Pancreas (tissue), 10 donors: ENCODE measurements at regions not wholly inside any gene's neighbourhood (a gene's known extent, or its start where the extent isn't known, plus 50 kb on each side); places are given as distances from the start of the nearest gene placed in this dataset.

Experiments used
- ATAC-seq, 4 donors: fragments of 200-7000 bp; cut with Tn5 transposase; one replicate each; pipeline versions ENCODE4 v1.8.0 to v1.9.1; 2020; ENCODE audit warnings: mild to moderate bottlenecking in 4 of 4, moderate library complexity in 4 of 4
- DNase-seq, 6 donors: peaks; one replicate each; pipeline ENCODE4 v3.0.0-alpha.2; 2020
- FAIRE-seq: peaks from 2 replicates; lab custom pipeline; 2012; peaks lifted over from hg19 to GRCh38; lab: Jason Lieb, UNC
- H3K27ac ChIP-seq, 4 donors: fragments of 200-600 bp; sonication (generic); 1 replicate in 3 of 4; 2 replicates in 1 of 4; pipeline versions ENCODE4 v1.5.0 to v1.8.0; 2020
- H3K27me3 ChIP-seq, 4 donors: fragments of 200-600 bp; one replicate each; pipeline ENCODE4 v1.8.0; 2021
- H3K36me3 ChIP-seq, 3 donors: fragments of 200-600 bp; sonication (generic) in 1 of 3; one replicate each; pipeline versions ENCODE4 v1.5.0 to v1.8.0; 2020 to 2021
- H3K4me1 ChIP-seq, 3 donors: fragments of 200-600 bp; one replicate each; pipeline ENCODE4 v1.8.0; 2021
- H3K4me3 ChIP-seq, 4 donors: fragments of 200-600 bp; sonication (generic) in 2 of 4; one replicate each; pipeline versions ENCODE4 v1.5.0 to v1.8.0; 2020 to 2021
- H3K9me3 ChIP-seq, 4 donors: fragments of 200-600 bp; one replicate each; pipeline ENCODE4 v1.8.0; 2021
- WGBS, 2 donors: extraction: QIAGEN DNeasy Blood & Tissue Kit; methylation state at CpG; one replicate each; pipeline ENCODE4 v1.1.7; 2013; 5-methylcytosine and 5-hydroxymethylcytosine counted together
- intact Hi-C, 3 donors: fragments of 100-400 bp; cut with DNase I; formaldehyde crosslinking; loops; one replicate each; pipeline versions ENCODE4 v1.11.1 to v1.14.2; 2022
- TF ChIP-seq, protein P1 (sequence below), 4 donors: fragments of 200-600 bp; sonication (generic) in 3 of 4; IDR thresholded peaks; one replicate each; pipeline versions ENCODE4 v1.5.0 to v1.8.0; 2021; ENCODE audit warnings: antibody characterized with exemption in 4 of 4
- donor health status: healthy with polysubstance abuse.
- donor health status: DM: no; HTN: no; CAD: no; lungs with moderate emphysema.
- donor health status: DM: no; HTN: no; CAD: no.
- donor health status: control.
- donor health status: control.
- donor health status: Bipolar disorder and iron deficiency.
- donor health status: DM: yes; HTN: yes; CAD: no.
- donor health status: DM: no; HTN: no; CAD: no.
- donor health status: DM: no; HTN: no; CAD: no.
- donor health status: DM: yes; HTN: yes; CAD: no.

DNA sequence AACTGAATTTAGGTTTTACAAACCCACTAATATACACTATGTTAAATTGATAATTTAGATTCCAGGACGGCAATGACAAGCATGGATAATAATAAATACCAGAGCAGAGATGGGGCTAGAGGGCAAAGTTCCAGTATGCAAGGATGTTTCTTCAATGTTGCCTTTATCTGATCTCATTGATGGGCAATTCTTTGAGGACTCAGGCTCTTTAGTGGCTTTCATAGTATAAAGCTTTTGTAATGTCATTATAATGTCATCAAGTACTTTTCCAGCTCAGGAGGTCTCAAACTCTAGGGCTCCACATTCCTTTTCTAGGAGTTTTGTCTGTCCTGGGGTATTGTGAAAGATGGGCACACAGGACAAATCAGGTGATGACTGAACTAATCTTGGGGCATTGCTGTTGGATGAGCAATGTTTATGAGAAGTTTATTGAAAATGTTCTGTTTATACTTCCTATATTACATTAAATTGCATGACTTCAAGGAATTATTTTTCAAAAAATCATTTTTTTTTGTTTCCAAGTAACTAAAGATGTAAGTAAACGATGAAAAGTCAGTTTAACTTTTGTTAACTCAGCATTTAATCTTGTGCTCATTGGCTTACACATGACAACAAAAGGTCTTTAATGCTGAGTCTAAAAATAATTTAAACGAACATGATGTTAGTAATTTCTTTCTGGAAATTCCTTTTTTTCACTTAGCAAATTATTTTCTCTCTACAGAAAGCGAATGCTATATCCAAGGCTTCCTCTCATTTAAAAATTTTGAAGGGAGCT is 116.4 kb downstream of the OXSM start:
- DNase-seq = no peak
- FAIRE-seq = no peak
- no peaks in the 10 kb centered on the region for H3K9me3 ChIP-seq
- H3K27me3 ChIP-seq = no peaks in the 10 kb centered on the region
- no peaks in the 10 kb centered on the region for H3K36me3 ChIP-seq
- no peaks in the 10 kb centered on the region for H3K4me1 ChIP-seq
- H3K4me3 ChIP-seq = no peak overlapping the region
- no peak overlapping the region for H3K27ac ChIP-seq
- 70 to 82% methylated on average over 4 of the region's 4 CpGs for WGBS, 2 donors
- TF ChIP-seq, protein P1, sequence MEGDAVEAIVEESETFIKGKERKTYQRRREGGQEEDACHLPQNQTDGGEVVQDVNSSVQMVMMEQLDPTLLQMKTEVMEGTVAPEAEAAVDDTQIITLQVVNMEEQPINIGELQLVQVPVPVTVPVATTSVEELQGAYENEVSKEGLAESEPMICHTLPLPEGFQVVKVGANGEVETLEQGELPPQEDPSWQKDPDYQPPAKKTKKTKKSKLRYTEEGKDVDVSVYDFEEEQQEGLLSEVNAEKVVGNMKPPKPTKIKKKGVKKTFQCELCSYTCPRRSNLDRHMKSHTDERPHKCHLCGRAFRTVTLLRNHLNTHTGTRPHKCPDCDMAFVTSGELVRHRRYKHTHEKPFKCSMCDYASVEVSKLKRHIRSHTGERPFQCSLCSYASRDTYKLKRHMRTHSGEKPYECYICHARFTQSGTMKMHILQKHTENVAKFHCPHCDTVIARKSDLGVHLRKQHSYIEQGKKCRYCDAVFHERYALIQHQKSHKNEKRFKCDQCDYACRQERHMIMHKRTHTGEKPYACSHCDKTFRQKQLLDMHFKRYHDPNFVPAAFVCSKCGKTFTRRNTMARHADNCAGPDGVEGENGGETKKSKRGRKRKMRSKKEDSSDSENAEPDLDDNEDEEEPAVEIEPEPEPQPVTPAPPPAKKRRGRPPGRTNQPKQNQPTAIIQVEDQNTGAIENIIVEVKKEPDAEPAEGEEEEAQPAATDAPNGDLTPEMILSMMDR (IDR thresholded peaks at IDR 0.05) = no peak
- ATAC-seq = no peak
- intact Hi-C loops = no loop called here

DNA sequence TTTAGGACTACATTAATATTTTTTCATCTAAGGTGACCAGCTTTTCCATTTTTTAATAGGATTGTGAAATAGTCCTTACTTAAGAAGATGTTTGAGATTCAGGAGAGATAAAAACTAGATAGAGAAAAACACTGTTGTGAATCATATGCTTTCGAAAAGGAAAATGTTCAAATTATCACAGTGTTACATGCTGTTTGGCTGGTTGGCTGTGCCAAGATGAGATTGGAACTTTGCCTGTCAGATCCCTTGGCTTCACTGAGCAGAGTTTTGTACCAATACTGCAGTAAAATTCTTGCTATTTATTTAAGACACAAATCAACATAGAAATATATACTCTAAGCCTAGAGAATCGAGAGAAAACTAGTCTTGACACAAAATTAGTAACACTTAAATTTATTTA is 117.2 kb downstream of the OXSM start:
- DNase-seq (no peak), ATAC-seq (no peak)
- WGBS, 2 donors = 36 to 44% methylated on average over 2 of the region's 2 CpGs

DNA sequence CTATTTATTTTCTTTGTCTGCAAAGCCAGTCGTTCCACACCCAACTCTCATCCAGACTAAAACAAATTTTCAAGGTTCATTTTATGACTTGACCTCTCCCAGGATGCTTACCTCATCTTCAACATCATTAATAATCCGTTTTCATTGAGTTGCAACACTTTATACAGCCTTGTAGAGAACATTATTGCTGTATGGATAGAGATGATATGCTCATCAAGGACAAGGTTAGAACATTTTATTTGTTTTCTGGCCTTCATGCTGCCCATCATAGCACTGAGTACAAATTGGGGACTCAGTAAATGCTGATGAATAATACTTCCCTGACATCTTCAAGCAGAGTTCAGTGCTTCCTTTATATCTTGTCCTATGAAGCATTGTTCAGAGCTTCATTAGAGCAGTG is 120.2 kb downstream of the OXSM start:
- 34 to 49% methylated on average over 2 of the region's 2 CpGs for WGBS, 2 donors
- no peaks in the 10 kb centered on the region for H3K27me3 ChIP-seq
- no peaks in the 10 kb centered on the region for H3K36me3 ChIP-seq
- H3K9me3 ChIP-seq = no peaks in the 10 kb centered on the region
- TF ChIP-seq, protein P1 (IDR thresholded peaks at IDR 0.05) = no peak
- no peak for FAIRE-seq
- no peak overlapping the region for H3K4me3 ChIP-seq
- DNase-seq = no peak
- H3K4me1 ChIP-seq = no peaks in the 10 kb centered on the region
- no peak for ATAC-seq
- intact Hi-C loops = no loop called here
- no peak overlapping the region for H3K27ac ChIP-seq

More for the DNA sequence above, 117.2 kb downstream of the OXSM start:
- no peak overlapping the region for H3K27ac ChIP-seq
- no peaks in the 10 kb centered on the region for H3K9me3 ChIP-seq
- H3K4me3 ChIP-seq = no peak overlapping the region
- no peaks in the 10 kb centered on the region for H3K36me3 ChIP-seq
- TF ChIP-seq, protein P1 (IDR thresholded peaks at IDR 0.05) = no peak
- no peaks in the 10 kb centered on the region for H3K4me1 ChIP-seq
- no peaks in the 10 kb centered on the region for H3K27me3 ChIP-seq
- no peak for FAIRE-seq
- intact Hi-C loops = no loop called here

DNA sequence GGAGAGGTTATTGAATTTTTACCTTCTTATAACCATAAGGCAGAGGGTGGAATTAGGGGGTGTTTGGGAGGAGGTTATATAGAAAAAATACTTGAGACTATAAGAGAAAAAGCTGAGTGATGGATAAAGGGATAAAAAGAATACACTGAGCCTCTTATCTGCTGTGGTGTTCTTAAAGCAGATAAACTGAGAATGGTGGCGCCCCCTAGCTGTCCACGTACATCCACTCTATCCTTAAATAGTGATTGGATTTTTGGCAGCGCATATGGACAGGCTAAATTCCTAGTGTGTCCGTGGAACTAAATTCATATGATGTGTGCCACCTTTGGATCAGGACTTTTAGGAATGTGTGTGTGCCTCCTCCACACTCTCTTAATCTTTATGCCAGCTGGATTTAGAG is 121.1 kb downstream of the OXSM start:
- FAIRE-seq (no peak), DNase-seq (no peak), ATAC-seq (peak in 1 of 4 donors; percentile 29)
- WGBS, 2 donors = 57 to 61% methylated on average over 4 of the region's 4 CpGs
- Histone ChIP-seq H3K36me3 (no peaks in the 10 kb centered on the region), H3K4me1 (no peaks in the 10 kb centered on the region), H3K4me3 (no peak overlapping the region), H3K27me3 (no peaks in the 10 kb centered on the region), H3K9me3 (no peaks in the 10 kb centered on the region), H3K27ac (no peak overlapping the region)
- intact Hi-C loops = no loop called here
- TF ChIP-seq, protein P1 (IDR thresholded peaks at IDR 0.05) = no peak
